GM19397 (cell line): ENCODE measurements at regions not wholly inside any gene's neighbourhood (a gene's known extent, or its start where the extent isn't known, plus 50 kb on each side); places are given as distances from the start of the nearest gene placed in this dataset.

ENCODE experiments used
- ATAC-seq: cut with Tn5 transposase; IDR thresholded peaks from one replicate; pipeline ENCODE4 v1.9.1; 2021; ENCODE audit warnings: mild to moderate bottlenecking, moderate library complexity; ENCODE audit not compliant: unreplicated experiment

GRCh38 chr3:69579306-69580041, 159.8 kb upstream of the MITF start:
- ATAC-seq = no peak

GRCh38 chr3:69569520-69569919, 169.7 kb upstream of the MITF start:
- no peak for ATAC-seq

- ATAC-seq = no peak
Observed at GRCh38 chr3:69568951-69569350, 170.3 kb upstream of the MITF start.

GRCh38 chr3:69568458-69568857, 170.8 kb upstream of the MITF start:
- no peak for ATAC-seq

GRCh38 chr3:69567710-69568052, 171.6 kb upstream of the MITF start:
- ATAC-seq = no peak

GRCh38 chr3:69567023-69567709, 172.1 kb upstream of the MITF start:
- no peak for ATAC-seq

- no peak for ATAC-seq
Observed at GRCh38 chr3:69566275-69566674, 173.0 kb upstream of the MITF start.

- no peak for ATAC-seq
Observed at GRCh38 chr3:69565316-69565715, 173.9 kb upstream of the MITF start.

GRCh38 chr3:69563981-69564380, 175.3 kb upstream of the MITF start:
- no peak for ATAC-seq

GRCh38 chr3:69563151-69563550, 176.1 kb upstream of the MITF start:
- ATAC-seq = no peak

- no peak for ATAC-seq
Observed at GRCh38 chr3:69562020-69562419, 176.1 kb upstream of the FRMD4B start.

GRCh38 chr3:69560818-69561217, 174.9 kb upstream of the FRMD4B start:
- ATAC-seq = no peak

GRCh38 chr3:69560116-69560515, 174.2 kb upstream of the FRMD4B start:
- ATAC-seq = no peak

GRCh38 chr3:69558912-69559311, 173.0 kb upstream of the FRMD4B start:
- no peak for ATAC-seq

- ATAC-seq = no peak
Observed at GRCh38 chr3:69554576-69554975, 168.7 kb upstream of the FRMD4B start.

- ATAC-seq = no peak
Observed at GRCh38 chr3:69553888-69554287, 168.0 kb upstream of the FRMD4B start.

- no peak for ATAC-seq
Observed at GRCh38 chr3:69547461-69547880, 161.6 kb upstream of the FRMD4B start.

GRCh38 chr3:69542805-69543429, 157.0 kb upstream of the FRMD4B start:
- ATAC-seq = no peak

- no peak for ATAC-seq
Observed at GRCh38 chr3:69542089-69542804, 156.4 kb upstream of the FRMD4B start.

GRCh38 chr3:69541711-69542088, 155.8 kb upstream of the FRMD4B start:
- no peak for ATAC-seq

GRCh38 chr3:69540706-69541581, 155.1 kb upstream of the FRMD4B start:
- ATAC-seq = no peak
